A673 (cell line): ENCODE measurements at regions not wholly inside any gene's neighbourhood (a gene's known extent, or its start where the extent isn't known, plus 50 kb on each side); places are given as distances from the start of the nearest gene placed in this dataset.

Experiments
- BruUV-seq: library from RNA; stranded (reverse); fragments of 400-500 nt; replicated peaks from 2 replicates; lab custom pipeline; 2021; lab: Mats Ljungman, UMichigan
- CTCF ChIA-PET: fragments of 300-600 bp; sonication (Branson Sonifier 250); formaldehyde crosslinking; loops from one replicate; lab custom pipeline; 2022; ENCODE audit warnings: antibody characterized with exemption; lab: Charles Lee
- POLR2A ChIA-PET: fragments of 300-600 bp; sonication (Branson Sonifier 250); formaldehyde crosslinking; loops from one replicate; lab custom pipeline; 2022; ENCODE audit warnings: antibody characterized with exemption; ENCODE audit not compliant: low non-redundant PET; lab: Charles Lee
- DNase-seq: peaks from one replicate; pipeline ENCODE4 v3.0.0-alpha.2; 2015; ENCODE audit warnings: low spot score
- H3K27ac ChIP-seq: fragments of 200-600 bp; sonication (generic); 2 replicates; pipeline ENCODE4 v1.5.1; 2016; ENCODE audit warnings: mixed run types, low read depth, mild to moderate bottlenecking, mixed read lengths, antibody characterized with exemption, low read length; ENCODE audit not compliant: poor library complexity, severe bottlenecking
- H3K27me3 ChIP-seq: fragments of 200-600 bp; sonication (generic); replicated peaks from 2 replicates; pipeline ENCODE4 v1.6.1; 2017; ENCODE audit warnings: mixed run types, low read depth, mild to moderate bottlenecking, mixed read lengths, antibody characterized with exemption, low read length; ENCODE audit not compliant: insufficient read depth, poor library complexity
- H3K36me3 ChIP-seq: fragments of 200-600 bp; sonication (generic); 2 replicates; pipeline ENCODE4 v1.6.1; 2016; ENCODE audit warnings: mixed run types, mild to moderate bottlenecking, mixed read lengths, antibody characterized with exemption, low read length; ENCODE audit not compliant: insufficient read depth, poor library complexity, severe bottlenecking
- H3K4me1 ChIP-seq: fragments of 200-600 bp; sonication (generic); 2 replicates; pipeline ENCODE4 v1.6.1; 2017; ENCODE audit warnings: mixed run types, mild to moderate bottlenecking, mixed read lengths, antibody characterized with exemption, low read length; ENCODE audit not compliant: insufficient read depth, poor library complexity, severe bottlenecking
- H3K4me3 ChIP-seq: fragments of 200-600 bp; sonication (generic); 2 replicates; pipeline ENCODE4 v1.5.1; 2016; ENCODE audit warnings: low read depth, mixed run types, mild to moderate bottlenecking, mixed read lengths, low read length; ENCODE audit not compliant: poor library complexity, severe bottlenecking
- H3K9me3 ChIP-seq: fragments of 200-600 bp; sonication (generic); 2 replicates; pipeline ENCODE4 v1.6.1; 2016; ENCODE audit warnings: mixed run types, low read depth, mild to moderate bottlenecking, mixed read lengths, antibody characterized with exemption, low read length; ENCODE audit not compliant: poor library complexity, severe bottlenecking
- CTCF ChIP-seq: fragments of 300-800, 200-600 bp; sonication (generic); conservative IDR thresholded peaks from 2 replicates; pipeline ENCODE4 v1.5.1; 2017; ENCODE audit warnings: low read depth, mild to moderate bottlenecking, antibody characterized with exemption, low read length, moderate library complexity, mixed read lengths
- EZH2 ChIP-seq: fragments of 200-600 bp; sonication (generic); IDR thresholded peaks from 2 replicates; pipeline ENCODE4 v1.6.1; 2017; ENCODE audit warnings: borderline replicate concordance, low read depth, mild to moderate bottlenecking, mixed read lengths, antibody characterized with exemption, low read length; ENCODE audit not compliant: poor library complexity, severe bottlenecking
- intact Hi-C: fragments of 100-400 bp; cut with micrococcal nuclease; formaldehyde crosslinking; loops from one replicate; pipeline ENCODE4 v1.10.0; 2022; ENCODE audit not compliant: unreplicated experiment

- no peak for DNase-seq
- no peaks in the 10 kb centered on the region for H3K9me3 ChIP-seq
- intact Hi-C loops, result no loop called here
- no peak overlapping the region for H3K4me3 ChIP-seq
- ChIA-PET POLR2A (no interaction called here), CTCF (no interaction called here)
- no peak overlapping the region for H3K27ac ChIP-seq
- H3K36me3 ChIP-seq, result no peaks in the 10 kb centered on the region
- TF ChIP-seq CTCF, result no peak
- TF ChIP-seq EZH2, result no peak
- H3K27me3 ChIP-seq, result no peaks in the 10 kb centered on the region
- BruUV-seq, result no TSS peak
- H3K4me1 ChIP-seq, result no peaks in the 10 kb centered on the region
These were observed 61.1 kb downstream of the ATXN3L start for GRCh38 chrX:13258725-13259124.

GRCh38 chrX:13258052-13258444 lies 61.8 kb downstream of the ATXN3L start:
- Histone ChIP-seq H3K27me3 (no peaks in the 10 kb centered on the region), H3K27ac (no peak overlapping the region), H3K4me1 (no peaks in the 10 kb centered on the region), H3K9me3 (no peaks in the 10 kb centered on the region), H3K36me3 (no peaks in the 10 kb centered on the region), H3K4me3 (no peak overlapping the region)
- intact Hi-C loops, result no loop called here
- DNase-seq, result no peak
- no TSS peak for BruUV-seq
- no peak for TF ChIP-seq EZH2
- no peak for TF ChIP-seq CTCF
- ChIA-PET CTCF (no interaction called here), POLR2A (no interaction called here)

GRCh38 chrX:13257223-13258051 lies 62.4 kb downstream of the ATXN3L start:
- no peak for TF ChIP-seq EZH2
- no peak for TF ChIP-seq CTCF
- Histone ChIP-seq H3K4me1 (no peaks in the 10 kb centered on the region), H3K4me3 (no peak overlapping the region), H3K9me3 (no peaks in the 10 kb centered on the region), H3K27ac (no peak overlapping the region), H3K36me3 (no peaks in the 10 kb centered on the region), H3K27me3 (no peaks in the 10 kb centered on the region)
- intact Hi-C loops, result no loop called here
- ChIA-PET CTCF (no interaction called here), POLR2A (no interaction called here)
- BruUV-seq, result no TSS peak
- no peak for DNase-seq
